NCI-H526 (cell line): ENCODE measurements at regions not wholly inside any gene's neighbourhood (a gene's known extent, or its start where the extent isn't known, plus 50 kb on each side); places are given as distances from the start of the nearest gene placed in this dataset.
A peak's percentile ranks its signal among the peaks of the same experiment; 100 is the strongest.

Experiments
- DNase-seq, 2 experiments: peaks; one replicate each; lab custom pipeline; 2025; lab: John Stamatoyannopoulos, UW

GRCh38 chrY:7317571-7317970 lies 406.0 kb upstream of the AMELY start:
- no peak for DNase-seq

- DNase-seq = no peak
Observed at GRCh38 chrY:7310482-7311269, 399.1 kb upstream of the AMELY start.

- DNase-seq = no peak
Observed at GRCh38 chrY:7308816-7309215, 397.3 kb upstream of the AMELY start.

- no peak for DNase-seq
Observed at GRCh38 chrY:7302306-7302705, 390.8 kb upstream of the AMELY start.

- no peak for DNase-seq
Observed at GRCh38 chrY:7299960-7300359, 388.4 kb upstream of the AMELY start.

GRCh38 chrY:7292113-7292512 lies 380.6 kb upstream of the AMELY start:
- DNase-seq = no peak

- no peak for DNase-seq
Observed at GRCh38 chrY:7289889-7290833, 378.6 kb upstream of the AMELY start.

GRCh38 chrY:7288611-7289010 lies 377.1 kb upstream of the AMELY start:
- no peak for DNase-seq

- peak; percentile 0 to 8 for DNase-seq
Observed at GRCh38 chrY:7287963-7288362, 376.4 kb upstream of the AMELY start.

- DNase-seq = no peak
Observed at GRCh38 chrY:7285388-7285787, 373.8 kb upstream of the AMELY start.

GRCh38 chrY:7283001-7283400 lies 371.4 kb upstream of the AMELY start:
- DNase-seq = no peak

GRCh38 chrY:7280151-7280740 lies 368.7 kb upstream of the AMELY start:
- DNase-seq = peak; percentile 4 to 13

- no peak for DNase-seq
Observed at GRCh38 chrY:7275751-7276150, 364.2 kb upstream of the AMELY start.

- DNase-seq = no peak
Observed at GRCh38 chrY:7275014-7275413, 363.5 kb upstream of the AMELY start.

- DNase-seq = peak in 1 of 2 experiments; percentile 6
Observed at GRCh38 chrY:7274369-7274913, 362.9 kb upstream of the AMELY start.

- peak; percentile 0 to 58 for DNase-seq
Observed at GRCh38 chrY:7273587-7274203, 362.1 kb upstream of the AMELY start.

- peak; percentile 19 to 59 for DNase-seq
Observed at GRCh38 chrY:7272556-7273195, 361.1 kb upstream of the AMELY start.

- DNase-seq = no peak
Observed at GRCh38 chrY:7263773-7264172, 352.2 kb upstream of the AMELY start.

- DNase-seq = no peak
Observed at GRCh38 chrY:7262531-7262930, 351.0 kb upstream of the AMELY start.

- no peak for DNase-seq
Observed at GRCh38 chrY:7261254-7261653, 349.7 kb upstream of the AMELY start.

- DNase-seq = no peak
Observed at GRCh38 chrY:7240101-7240500, 328.5 kb upstream of the AMELY start.
